ENCODE measurements at regions not wholly inside any gene's neighbourhood (a gene's known extent, or its start where the extent isn't known, plus 50 kb on each side); places are given as distances from the start of the nearest gene placed in this dataset.
A peak's percentile ranks its signal among the peaks of the same experiment; 100 is the strongest.

DNA sequence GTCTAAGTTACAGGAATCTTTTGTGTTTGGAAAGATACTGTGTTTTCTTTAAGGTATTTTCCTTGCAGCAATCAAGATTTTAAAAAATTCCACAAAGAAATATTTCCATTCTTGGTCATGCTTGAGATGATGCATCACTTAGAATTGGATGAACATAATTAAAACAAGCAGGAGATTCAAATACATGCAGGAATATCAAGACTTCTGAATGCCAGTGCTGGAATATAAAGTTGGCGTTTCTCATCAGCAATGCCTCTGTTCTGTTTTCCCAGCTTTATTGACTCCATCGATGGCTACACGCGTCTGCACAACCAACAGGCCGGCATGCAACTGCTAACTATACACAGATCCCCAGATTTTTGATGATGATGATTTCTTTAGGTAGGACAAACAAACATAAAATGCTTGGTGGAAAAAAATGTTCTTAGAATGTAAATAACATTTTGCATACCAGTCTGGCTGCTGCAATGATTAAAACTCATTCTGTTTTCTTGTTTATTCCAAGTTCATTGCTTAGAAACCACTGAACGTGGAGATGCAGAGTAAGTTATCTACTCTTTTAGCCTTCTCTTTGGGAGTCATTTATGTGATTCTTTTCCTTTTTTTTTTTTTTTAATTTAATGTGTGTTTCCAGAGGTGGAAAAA, 91.3 kb upstream of the FAM171A1 start:
- no peak for DNase-seq (ENCODE audit: low read depth)

GRCh38 chr10:15461353-15462108, 90.4 kb upstream of the FAM171A1 start:
- no peak for DNase-seq (ENCODE audit: low read depth)

DNA sequence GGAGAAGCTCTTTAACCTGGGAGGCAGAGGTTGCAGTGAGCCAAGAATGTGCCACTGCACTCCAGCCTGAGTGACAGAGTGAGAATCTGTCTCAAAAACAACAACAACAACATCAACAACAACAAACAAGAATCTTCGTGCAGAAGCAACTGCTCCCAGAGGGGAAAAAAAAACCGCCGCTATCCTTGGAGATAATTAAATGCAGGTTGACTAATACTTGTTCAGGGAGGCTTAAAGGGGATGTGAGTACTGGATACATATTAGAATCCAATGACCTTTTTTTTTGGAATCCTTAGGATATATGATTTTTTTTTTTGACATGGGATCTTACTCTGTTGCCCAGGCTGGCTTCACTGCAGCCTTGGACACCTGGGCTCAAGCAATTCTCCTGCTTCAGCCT, 89.6 kb upstream of the FAM171A1 start:
- DNase-seq (ENCODE audit: low read depth), result no peak

GRCh38 chr10:15459218-15459617, 88.1 kb upstream of the FAM171A1 start:
- DNase-seq (ENCODE audit: low read depth), result no peak

- DNase-seq (ENCODE audit: low read depth), result no peak
Measured at GRCh38 chr10:15457382-15457781, 86.3 kb upstream of the FAM171A1 start.

- no peak for DNase-seq (ENCODE audit: low read depth)
Measured at GRCh38 chr10:15455456-15455855, 84.4 kb upstream of the FAM171A1 start.

- no peak for DNase-seq (ENCODE audit: low read depth)
Measured at GRCh38 chr10:15453926-15454325, 82.8 kb upstream of the FAM171A1 start.

- no peak for DNase-seq (ENCODE audit: low read depth)
Measured at GRCh38 chr10:15453457-15453856, 82.4 kb upstream of the FAM171A1 start.

GRCh38 chr10:15452545-15452944, 81.5 kb upstream of the FAM171A1 start:
- no peak for DNase-seq (ENCODE audit: low read depth)

DNA sequence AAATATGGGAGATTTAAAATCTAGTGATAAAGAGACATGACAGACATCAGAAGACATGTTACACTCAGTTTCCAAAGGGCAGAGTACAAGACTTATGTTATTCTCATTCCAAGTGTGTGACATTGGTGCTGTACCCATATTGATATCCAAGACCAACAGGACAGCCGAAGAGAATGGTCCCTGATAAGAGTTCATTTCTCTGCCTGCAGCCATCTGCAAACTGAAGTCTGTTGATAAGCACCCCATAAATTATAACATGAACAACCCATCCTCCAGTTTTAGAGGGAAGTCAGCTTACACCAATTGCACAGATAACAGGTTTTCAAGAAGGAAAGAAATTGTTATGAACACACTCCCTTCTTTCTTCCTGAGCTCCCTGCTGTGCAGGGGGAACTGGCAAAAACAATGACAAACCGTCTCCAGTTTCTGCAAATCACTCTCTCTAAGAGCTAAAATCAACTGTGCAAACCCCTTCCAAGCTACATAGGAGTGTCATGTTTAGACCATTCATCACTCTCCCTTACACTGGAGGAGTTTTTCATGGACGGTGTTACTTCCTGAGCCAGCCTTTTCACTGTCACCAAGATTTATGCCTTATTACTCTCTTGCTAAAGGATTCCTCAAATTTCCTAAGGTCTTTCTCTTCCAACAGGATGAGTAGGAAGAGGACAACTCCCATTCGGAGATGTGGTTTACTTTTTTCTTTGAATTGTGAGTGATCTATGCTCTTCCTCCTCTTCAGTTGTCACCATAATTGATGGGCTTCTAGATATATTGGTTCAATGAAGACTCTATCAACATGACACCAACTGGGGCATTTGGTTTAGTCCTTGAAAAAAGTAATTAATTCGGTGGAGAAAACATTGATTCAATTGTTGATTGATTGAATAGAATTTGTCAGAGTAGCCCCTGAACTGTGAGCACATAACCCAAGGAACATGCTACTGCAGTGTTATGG, 80.3 kb upstream of the FAM171A1 start:
- DNase-seq (ENCODE audit: low read depth), result no peak

DNA sequence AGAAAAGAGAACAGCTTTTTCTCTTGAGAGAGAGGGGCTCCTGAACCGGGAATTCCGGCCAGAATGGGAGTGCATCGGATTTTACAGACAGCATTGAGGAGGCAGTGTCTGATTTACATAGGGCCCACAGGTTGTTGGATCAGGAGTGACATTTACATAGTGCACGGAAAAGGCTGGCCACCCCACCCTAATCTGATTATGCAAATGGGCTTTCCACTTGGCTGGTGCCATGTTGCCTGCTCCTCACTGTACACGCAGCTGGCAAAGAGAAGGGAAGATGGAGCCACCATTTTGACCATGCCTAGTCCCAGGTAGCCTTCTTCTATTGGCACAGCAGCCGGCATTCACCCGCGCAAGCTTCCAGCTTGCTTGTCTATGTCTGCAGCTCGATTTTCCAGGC, 77.5 kb upstream of the FAM171A1 start:
- no peak for DNase-seq (ENCODE audit: low read depth)

DNA sequence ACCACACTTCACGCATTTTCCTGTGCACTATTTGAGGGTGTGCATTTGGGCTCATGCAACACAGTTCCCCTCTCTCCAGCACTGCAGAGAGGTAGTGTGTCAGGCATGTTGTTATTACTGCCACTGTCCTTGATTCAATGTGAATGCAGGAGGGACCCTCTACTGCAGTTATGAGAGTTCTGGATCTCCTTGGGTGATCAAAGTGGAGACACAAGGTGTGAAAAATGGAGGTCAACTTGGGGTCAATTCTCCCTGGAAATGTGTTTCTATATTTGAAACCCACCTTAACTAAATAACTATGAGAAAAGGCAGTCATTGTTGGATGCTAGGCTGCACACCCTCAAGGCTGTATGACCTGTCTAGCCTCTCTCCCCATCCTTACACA, 73.9 kb upstream of the FAM171A1 start:
- DNase-seq (ENCODE audit: low read depth), result no peak

GRCh38 chr10:15444105-15445005, 73.3 kb upstream of the FAM171A1 start:
- no peak for DNase-seq (ENCODE audit: low read depth)

DNA sequence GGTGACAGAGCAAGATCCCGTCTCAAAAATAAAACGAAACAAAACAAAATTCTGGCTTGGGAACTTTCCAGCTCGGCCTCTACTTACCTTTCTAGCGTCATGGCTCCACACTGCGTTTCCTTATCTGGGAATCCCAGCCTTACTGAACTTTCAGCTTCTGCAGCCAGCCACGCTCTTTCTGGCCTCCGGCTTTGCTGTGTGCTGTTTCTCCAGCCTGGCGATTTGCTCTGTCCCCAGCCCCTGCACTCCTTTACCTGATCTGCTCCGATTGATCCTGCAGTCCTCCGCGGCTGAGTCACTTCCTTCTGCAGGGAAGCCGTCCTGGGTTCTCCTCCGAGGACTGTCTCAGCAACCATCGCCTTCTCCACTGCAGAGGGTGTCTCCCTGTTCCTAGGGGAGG, 71.0 kb upstream of the FAM171A1 start:
- no peak for DNase-seq (ENCODE audit: low read depth)

GRCh38 chr10:15440204-15440711, 69.2 kb upstream of the FAM171A1 start:
- DNase-seq (ENCODE audit: low read depth), result no peak

GRCh38 chr10:15439341-15439842, 68.3 kb upstream of the FAM171A1 start:
- peak; percentile 35 for DNase-seq (ENCODE audit: low read depth)

DNA sequence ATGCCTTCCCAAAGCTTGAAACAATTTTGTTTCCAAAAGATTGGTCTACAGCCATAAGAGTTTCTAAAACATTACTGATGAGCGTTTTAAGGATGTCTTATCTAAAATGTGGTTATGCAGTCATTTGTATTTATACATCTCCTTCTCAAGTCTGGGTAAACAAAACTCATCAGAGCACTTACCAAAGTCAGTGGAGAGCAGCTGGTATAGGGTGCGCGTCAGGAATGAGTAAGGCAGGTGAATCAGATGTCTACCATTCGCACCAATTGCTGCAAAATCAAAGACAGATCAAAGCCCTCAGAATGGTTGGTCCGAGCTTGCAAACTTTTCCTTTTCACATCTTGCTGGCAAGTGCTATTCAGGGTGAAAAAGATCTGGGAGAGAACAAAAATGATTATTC, 65.6 kb upstream of the FAM171A1 start:
- DNase-seq (ENCODE audit: low read depth), result no peak

DNA sequence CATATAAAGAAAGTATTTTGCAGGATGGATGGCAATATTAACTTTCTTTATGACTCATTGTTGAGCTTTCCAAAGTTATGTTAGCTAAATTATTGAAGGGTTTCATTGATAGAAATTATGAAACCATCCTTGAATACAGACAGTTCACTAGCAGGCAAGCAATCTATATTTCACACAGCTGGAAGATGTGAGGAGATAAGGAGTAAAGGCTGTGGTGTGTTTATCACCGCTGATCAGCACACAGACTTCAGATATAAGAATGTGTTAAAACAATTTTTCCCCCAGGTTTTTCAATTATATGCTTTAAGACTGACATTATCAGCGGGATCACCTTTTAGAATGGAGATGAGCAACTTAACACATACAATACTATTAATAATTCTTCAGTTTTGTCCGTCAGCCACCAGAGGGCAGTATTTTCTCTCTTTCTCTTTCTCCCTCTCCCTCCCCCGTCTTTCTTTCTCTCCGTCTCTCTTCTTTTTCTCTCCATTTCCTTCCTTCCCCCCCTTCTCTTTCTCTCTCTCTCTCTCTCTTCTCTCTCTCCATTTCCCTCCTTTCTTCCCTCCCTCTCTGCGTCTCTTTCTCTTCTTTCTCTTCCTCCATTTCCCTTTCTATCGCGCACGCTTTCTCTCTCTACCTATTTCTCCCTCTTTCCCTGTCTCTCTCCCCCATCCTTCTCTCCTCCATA, 62.9 kb upstream of the FAM171A1 start:
- peak; percentile 78 for DNase-seq (ENCODE audit: low read depth)

DNA sequence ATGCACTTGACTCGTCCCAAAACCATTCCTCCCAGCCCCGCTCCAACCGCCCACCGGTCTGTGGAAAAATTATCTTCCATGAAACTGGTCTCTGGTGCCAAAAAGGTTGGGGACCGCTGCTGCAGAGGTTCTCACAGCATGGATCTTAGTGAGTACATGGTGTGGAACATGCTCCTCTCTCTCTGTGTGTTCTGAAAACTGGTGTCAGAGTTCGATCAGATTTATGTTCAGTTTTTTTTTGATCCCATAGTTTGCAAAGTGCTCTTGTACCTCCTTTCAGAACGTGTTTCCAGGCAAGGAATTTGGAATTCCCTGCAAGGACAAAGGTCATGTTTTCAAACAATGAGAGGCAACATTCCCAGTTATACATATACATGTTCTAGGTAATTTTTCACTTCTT, 61.2 kb upstream of the FAM171A1 start:
- no peak for DNase-seq (ENCODE audit: low read depth)

All from myocyte (in vitro differentiated cells).